Left lung (tissue), 4 donors: ENCODE measurements at regions not wholly inside any gene's neighbourhood (a gene's known extent, or its start where the extent isn't known, plus 50 kb on each side); places are given as distances from the start of the nearest gene placed in this dataset.
A peak's percentile ranks its signal among the peaks of the same experiment; 100 is the strongest.

ENCODE experiments used
- ATAC-seq: fragments of 200-7000 bp; cut with Tn5 transposase; one replicate; pipeline ENCODE4 v1.9.1; 2020; ENCODE audit warnings: moderate library complexity
- DNase-seq, 4 donors: peaks; one replicate each; pipeline ENCODE4 v3.0.0-alpha.2; 2013 to 2020
- H3K27ac ChIP-seq, 2 donors: fragments of 200-600 bp; sonication (generic) in 1 of 2; one replicate each; pipeline versions ENCODE4 v1.5.0 to v1.8.0; 2020 to 2021
- H3K27me3 ChIP-seq, 2 donors: fragments of 200-600 bp; sonication (generic) in 1 of 2; one replicate each; pipeline versions ENCODE4 v1.5.0 to v1.8.0; 2020 to 2021
- H3K36me3 ChIP-seq, 2 donors: fragments of 200-600 bp; sonication (generic) in 1 of 2; one replicate each; pipeline versions ENCODE4 v1.5.0 to v1.8.0; 2020 to 2021
- H3K4me1 ChIP-seq, 2 donors: fragments of 200-600 bp; one replicate each; pipeline ENCODE4 v1.8.0; 2021
- H3K4me3 ChIP-seq, 2 donors: fragments of 200-600 bp; sonication (generic) in 1 of 2; one replicate each; pipeline versions ENCODE4 v1.5.0 to v1.8.0; 2020 to 2021; ENCODE audit warnings: mild to moderate bottlenecking in 1 of 2
- H3K9me3 ChIP-seq, 2 donors: fragments of 200-600 bp; sonication (generic) in 1 of 2; one replicate each; pipeline versions ENCODE4 v1.5.0 to v1.8.0; 2020 to 2021
- intact Hi-C, 2 donors: fragments of 100-400 bp; cut with DNase I; formaldehyde crosslinking; loops; one replicate each; pipeline versions ENCODE4 v1.11.2 to v1.14.2; 2022
- TF ChIP-seq, protein P1 (sequence below), 2 donors: fragments of 200-600 bp; sonication (generic) in 1 of 2; IDR thresholded peaks; one replicate each; pipeline versions ENCODE4 v1.5.0 to v1.8.0; 2021; ENCODE audit warnings: antibody characterized with exemption in 2 of 2
- donor health status: DM: no; HTN: yes; CAD: no.
- donor health status: DM: no; HTN: no; CAD: no.

- intact Hi-C loops: no loop called here
- no peaks in the 10 kb centered on the region for H3K4me1 ChIP-seq
Measured at GRCh38 chr4:189494407-189494806, 446.3 kb upstream of the FRG1 start.

DNA sequence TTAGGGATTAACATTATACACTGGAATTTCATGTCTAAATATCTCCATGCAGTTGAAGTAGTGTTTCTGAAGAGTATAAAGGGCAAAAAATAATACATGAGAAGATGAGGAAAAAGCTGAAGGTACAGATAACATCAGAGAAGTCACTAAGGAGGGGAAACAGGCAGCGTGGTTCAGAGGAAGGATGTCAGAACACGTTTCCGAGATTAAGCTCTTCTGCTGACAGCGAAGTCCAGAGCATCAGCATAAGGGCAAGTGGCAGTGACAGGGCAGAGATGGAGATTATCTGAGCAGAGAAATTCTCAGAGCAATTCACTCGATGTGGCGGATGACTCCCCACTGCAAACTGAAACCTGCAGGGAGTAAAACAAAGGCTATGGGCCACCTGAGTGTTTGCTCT is 443.2 kb upstream of the FRG1 start:
- H3K27me3 ChIP-seq: no peaks in the 10 kb centered on the region
- TF ChIP-seq, protein P1, sequence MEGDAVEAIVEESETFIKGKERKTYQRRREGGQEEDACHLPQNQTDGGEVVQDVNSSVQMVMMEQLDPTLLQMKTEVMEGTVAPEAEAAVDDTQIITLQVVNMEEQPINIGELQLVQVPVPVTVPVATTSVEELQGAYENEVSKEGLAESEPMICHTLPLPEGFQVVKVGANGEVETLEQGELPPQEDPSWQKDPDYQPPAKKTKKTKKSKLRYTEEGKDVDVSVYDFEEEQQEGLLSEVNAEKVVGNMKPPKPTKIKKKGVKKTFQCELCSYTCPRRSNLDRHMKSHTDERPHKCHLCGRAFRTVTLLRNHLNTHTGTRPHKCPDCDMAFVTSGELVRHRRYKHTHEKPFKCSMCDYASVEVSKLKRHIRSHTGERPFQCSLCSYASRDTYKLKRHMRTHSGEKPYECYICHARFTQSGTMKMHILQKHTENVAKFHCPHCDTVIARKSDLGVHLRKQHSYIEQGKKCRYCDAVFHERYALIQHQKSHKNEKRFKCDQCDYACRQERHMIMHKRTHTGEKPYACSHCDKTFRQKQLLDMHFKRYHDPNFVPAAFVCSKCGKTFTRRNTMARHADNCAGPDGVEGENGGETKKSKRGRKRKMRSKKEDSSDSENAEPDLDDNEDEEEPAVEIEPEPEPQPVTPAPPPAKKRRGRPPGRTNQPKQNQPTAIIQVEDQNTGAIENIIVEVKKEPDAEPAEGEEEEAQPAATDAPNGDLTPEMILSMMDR (IDR thresholded peaks at IDR 0.05): no peak
- H3K27ac ChIP-seq: no peak overlapping the region
- no peaks in the 10 kb centered on the region for H3K36me3 ChIP-seq
- H3K9me3 ChIP-seq: no peaks in the 10 kb centered on the region
- DNase-seq (no peak), ATAC-seq (no peak)
- no peaks in the 10 kb centered on the region for H3K4me1 ChIP-seq
- intact Hi-C loops: no loop called here
- H3K4me3 ChIP-seq: no peak overlapping the region

More at GRCh38 chr4:189494407-189494806, 446.3 kb upstream of the FRG1 start:
- no peaks in the 10 kb centered on the region for H3K27me3 ChIP-seq
- peak in 1 of 4 donors; percentile 24 for DNase-seq
- no peak overlapping the region for H3K4me3 ChIP-seq
- TF ChIP-seq, protein P1 (IDR thresholded peaks at IDR 0.05): no peak
- H3K36me3 ChIP-seq: no peaks in the 10 kb centered on the region
- no peak for ATAC-seq
- H3K9me3 ChIP-seq: no peaks in the 10 kb centered on the region
- H3K27ac ChIP-seq: no peak overlapping the region

GRCh38 chr4:189497996-189498395 is 442.7 kb upstream of the FRG1 start:
- no peaks in the 10 kb centered on the region for H3K9me3 ChIP-seq
- no peaks in the 10 kb centered on the region for H3K36me3 ChIP-seq
- no peaks in the 10 kb centered on the region for H3K4me1 ChIP-seq
- intact Hi-C loops: no loop called here
- no peaks in the 10 kb centered on the region for H3K27me3 ChIP-seq
- H3K27ac ChIP-seq: no peak overlapping the region
- no peak for ATAC-seq
- H3K4me3 ChIP-seq: no peak overlapping the region
- TF ChIP-seq, protein P1 (IDR thresholded peaks at IDR 0.05): no peak
- DNase-seq: no peak

DNA sequence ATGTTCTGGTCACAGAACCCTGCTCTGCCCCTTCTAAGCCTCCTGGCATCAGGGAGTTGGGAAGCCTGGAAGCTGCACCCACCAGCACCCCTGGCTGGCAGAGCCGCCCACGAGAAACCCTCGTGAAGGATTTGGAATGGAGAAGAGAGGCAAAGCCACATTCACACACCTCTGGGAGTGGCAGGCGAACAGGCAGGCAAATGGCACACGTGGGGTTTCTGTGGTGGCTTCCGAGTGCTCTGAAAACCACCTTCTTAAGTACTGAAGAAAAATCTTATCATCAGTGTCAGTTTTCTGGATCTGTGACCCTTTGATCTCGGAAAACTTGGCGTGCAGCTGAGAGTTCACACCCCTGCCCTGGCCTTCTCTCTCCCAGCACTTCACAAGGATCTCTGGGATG is 442.2 kb upstream of the FRG1 start:
- ATAC-seq (no peak), DNase-seq (no peak)
- TF ChIP-seq, protein P1 (IDR thresholded peaks at IDR 0.05): no peak
- H3K9me3 ChIP-seq: no peaks in the 10 kb centered on the region
- no peak overlapping the region for H3K27ac ChIP-seq
- H3K27me3 ChIP-seq: no peaks in the 10 kb centered on the region
- H3K36me3 ChIP-seq: no peaks in the 10 kb centered on the region
- intact Hi-C loops: no loop called here
- H3K4me3 ChIP-seq: no peak overlapping the region
- no peaks in the 10 kb centered on the region for H3K4me1 ChIP-seq

DNA sequence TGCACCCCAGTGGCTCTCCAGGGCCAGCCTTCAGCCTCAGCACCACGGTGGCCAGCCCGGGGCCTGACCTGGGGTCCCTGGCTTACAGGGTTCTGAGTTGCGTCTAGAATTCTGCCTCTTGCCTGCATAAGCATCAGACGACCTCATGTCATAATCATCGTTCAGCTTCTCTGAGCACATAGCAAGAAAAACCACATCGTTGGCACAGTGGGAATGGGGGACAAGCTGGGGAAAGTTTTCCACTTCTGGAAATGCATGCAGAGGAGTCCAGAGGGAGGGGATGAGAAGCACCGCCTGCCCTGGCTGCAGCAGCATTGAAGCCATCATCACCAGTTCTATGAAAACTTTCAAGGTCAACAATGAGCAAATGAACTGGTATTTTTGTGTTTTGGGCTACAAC is 441.0 kb upstream of the FRG1 start:
- Histone ChIP-seq H3K36me3 (no peaks in the 10 kb centered on the region), H3K4me3 (no peak overlapping the region), H3K9me3 (no peaks in the 10 kb centered on the region), H3K27me3 (no peaks in the 10 kb centered on the region), H3K27ac (no peak overlapping the region), H3K4me1 (no peaks in the 10 kb centered on the region)
- intact Hi-C loops: no loop called here
- TF ChIP-seq, protein P1 (IDR thresholded peaks at IDR 0.05): no peak
- DNase-seq (no peak), ATAC-seq (no peak)
